Sigmoid colon (tissue), 4 donors: ENCODE measurements at regions not wholly inside any gene's neighbourhood (a gene's known extent, or its start where the extent isn't known, plus 50 kb on each side); places are given as distances from the start of the nearest gene placed in this dataset.

Experiments
- CTCF ChIP-seq, 4 experiments: fragments of 450-650 bp in 3 of 4; fragments of 200-600 bp in 1 of 4; IDR thresholded peaks; one replicate each; pipeline ENCODE4 v1.5.1; 2016 to 2019; ENCODE audit warnings: antibody characterized with exemption in 4 of 4, mild to moderate bottlenecking in 3 of 4, moderate library complexity in 2 of 4
- EP300 ChIP-seq, 4 donors: sonication (generic); formaldehyde crosslinking; IDR thresholded peaks; one replicate each; pipeline ENCODE4 v1.6.1; 2017; ENCODE audit warnings: antibody characterized with exemption in 4 of 4
- POLR2A ChIP-seq, 2 donors: fragments of 450-650 bp; IDR thresholded peaks; one replicate each; pipeline ENCODE4 v1.6.1; 2016; ENCODE audit warnings: antibody characterized with exemption in 2 of 2, mild to moderate bottlenecking in 2 of 2, moderate library complexity in 2 of 2

- TF ChIP-seq CTCF (IDR thresholded peaks at IDR 0.05) (no peak), POLR2A (IDR thresholded peaks at IDR 0.05) (no peak), EP300 (IDR thresholded peaks at IDR 0.05) (no peak)
Observed at GRCh38 chr11:92781151-92781550, 188.3 kb upstream of the MTNR1B start.
